BLaER1 treated with 17β-estradiol and CSF1 and Interleukin-3, amounts not matched to agents 10 nM and 100 nM (cell line): ENCODE measurements at regions not wholly inside any gene's neighbourhood (a gene's known extent, or its start where the extent isn't known, plus 50 kb on each side); places are given as distances from the start of the nearest gene placed in this dataset.

Experiments
- H3K27ac ChIP-seq, 11 experiments: shearing (Covaris generic); formaldehyde crosslinking; 2 replicates each; pipeline ENCODE4 v1.8.1; 2022
- H3K27me3 ChIP-seq, 11 experiments: shearing (Covaris generic); formaldehyde crosslinking; 2 replicates each; pipeline ENCODE4 v1.8.1; 2022
- H3K36me3 ChIP-seq, 11 experiments: shearing (Covaris generic); formaldehyde crosslinking; 2 replicates each; pipeline ENCODE4 v1.8.1; 2022
- H3K4me1 ChIP-seq, 10 experiments: shearing (Covaris generic); formaldehyde crosslinking; 2 replicates each; pipeline ENCODE4 v1.8.1; 2022
- H3K4me2 ChIP-seq, 11 experiments: shearing (Covaris generic); formaldehyde crosslinking; 2 replicates each; pipeline ENCODE4 v1.8.1; 2022
- H3K4me3 ChIP-seq, 10 experiments: shearing (Covaris generic); formaldehyde crosslinking; 2 replicates each; pipeline ENCODE4 v1.8.1; 2022
- H3K9ac ChIP-seq, 11 experiments: shearing (Covaris generic); formaldehyde crosslinking; 2 replicates each; pipeline ENCODE4 v1.8.1; 2022
- H3K9me3 ChIP-seq, 11 experiments: shearing (Covaris generic); formaldehyde crosslinking; replicated peaks in 1 of 11; 2 replicates each; pipeline ENCODE4 v1.8.1; 2022
- H4K20me1 ChIP-seq, 11 experiments: shearing (Covaris generic); formaldehyde crosslinking; 2 replicates each; pipeline ENCODE4 v1.8.1; 2022
- Cebpa-rat ChIP-seq, 11 experiments: shearing (Covaris generic); IDR thresholded peaks; 2 replicates each; pipeline ENCODE4 v1.8.1; 2022

DNA sequence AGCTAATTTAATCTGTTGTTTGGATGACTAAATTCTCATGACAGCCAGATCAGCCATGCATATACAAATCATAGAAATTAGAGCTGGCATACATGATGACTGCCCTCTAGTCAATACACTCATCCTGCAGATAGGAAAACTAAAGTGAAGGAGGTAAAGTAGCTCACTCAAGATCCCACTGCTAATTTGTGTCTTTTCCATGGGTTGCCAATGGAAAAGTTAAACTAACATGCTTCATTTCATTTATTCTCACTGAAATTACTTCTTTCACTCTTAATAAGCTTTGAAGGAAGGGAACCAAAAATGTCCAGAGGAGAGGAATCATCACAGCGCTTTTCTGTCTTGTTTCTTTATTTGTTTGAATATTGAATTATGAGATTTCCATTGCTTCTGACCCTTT lies 308.2 kb downstream of the GJA1 start:
- no peak overlapping the region for H3K4me3 ChIP-seq
- no peak for TF ChIP-seq Cebpa-rat (IDR thresholded peaks at IDR 0.05)
- H3K4me2 ChIP-seq = no peak overlapping the region
- no peak overlapping the region for H3K27ac ChIP-seq
- H3K27me3 ChIP-seq = no peaks in the 10 kb centered on the region
- no peaks in the 10 kb centered on the region for H3K4me1 ChIP-seq
- H3K9me3 ChIP-seq = no peaks in the 10 kb centered on the region; a peak in 1 of 22 replicates
- H3K36me3 ChIP-seq = no peaks in the 10 kb centered on the region
- H3K9ac ChIP-seq = no peak overlapping the region
- no peaks in the 10 kb centered on the region for H4K20me1 ChIP-seq

DNA sequence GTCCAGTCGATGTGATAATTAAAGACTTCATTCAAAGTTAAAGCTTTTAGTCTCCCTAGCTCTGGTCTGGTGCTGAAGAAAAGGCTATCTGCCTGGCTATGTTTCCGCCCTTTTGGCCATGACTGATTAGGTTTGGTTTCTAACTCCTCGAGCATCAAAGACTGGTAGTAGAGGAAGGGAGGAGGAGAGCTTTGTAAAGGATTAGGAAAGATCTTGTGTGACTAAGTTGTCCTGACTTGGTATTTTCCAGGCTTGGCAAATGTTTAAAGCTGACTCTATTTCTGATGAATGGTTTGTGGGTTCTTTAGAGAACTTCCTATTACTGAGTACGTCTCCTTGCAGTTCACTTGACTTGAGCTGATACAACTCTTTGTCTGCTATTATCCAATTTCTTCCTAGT lies 312.9 kb downstream of the GJA1 start:
- Histone ChIP-seq H4K20me1 (no peaks in the 10 kb centered on the region), H3K9me3 (no peaks in the 10 kb centered on the region), H3K9ac (no peak overlapping the region), H3K36me3 (no peaks in the 10 kb centered on the region), H3K27me3 (no peaks in the 10 kb centered on the region), H3K4me1 (no peaks in the 10 kb centered on the region), H3K4me3 (no peak overlapping the region), H3K27ac (no peak overlapping the region), H3K4me2 (0 out of 22 replicates have a peak overlapping the region, but pooled peaks of 1 of the 11 experiments have one; percentile 23)
- TF ChIP-seq Cebpa-rat (IDR thresholded peaks at IDR 0.05) = no peak

DNA sequence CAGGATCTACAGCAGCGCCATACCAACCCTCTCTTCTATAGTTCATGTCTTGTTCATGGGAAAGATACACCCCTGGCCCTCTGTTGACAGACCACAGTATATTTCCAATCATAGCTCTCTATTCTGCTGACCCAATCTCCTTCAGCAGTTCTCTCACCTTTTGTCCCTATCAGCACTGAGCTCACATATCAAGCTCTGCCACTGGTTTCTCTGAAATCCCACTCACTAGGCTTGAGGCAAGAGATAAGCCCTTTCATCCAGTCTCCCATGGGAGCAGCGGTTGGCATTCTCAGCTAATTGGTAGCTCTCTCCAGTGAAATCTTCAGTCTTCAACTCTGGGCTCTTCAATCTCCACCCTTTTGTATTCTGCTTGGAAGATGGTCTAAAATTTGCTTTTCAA lies 313.4 kb downstream of the GJA1 start:
- Histone ChIP-seq H3K9ac (no peak overlapping the region), H3K27ac (no peak overlapping the region), H3K9me3 (no peaks in the 10 kb centered on the region), H3K4me3 (no peak overlapping the region), H3K4me2 (0 out of 22 replicates have a peak overlapping the region, but pooled peaks of 1 of the 11 experiments have one; percentile 23), H3K36me3 (no peaks in the 10 kb centered on the region), H4K20me1 (no peaks in the 10 kb centered on the region), H3K27me3 (no peaks in the 10 kb centered on the region), H3K4me1 (peaks cover 0 to 3% (median 0%) of the 10 kb centered on the region in 10 experiments; a peak in 1 of 20 replicates)
- TF ChIP-seq Cebpa-rat (IDR thresholded peaks at IDR 0.05) = no peak

DNA sequence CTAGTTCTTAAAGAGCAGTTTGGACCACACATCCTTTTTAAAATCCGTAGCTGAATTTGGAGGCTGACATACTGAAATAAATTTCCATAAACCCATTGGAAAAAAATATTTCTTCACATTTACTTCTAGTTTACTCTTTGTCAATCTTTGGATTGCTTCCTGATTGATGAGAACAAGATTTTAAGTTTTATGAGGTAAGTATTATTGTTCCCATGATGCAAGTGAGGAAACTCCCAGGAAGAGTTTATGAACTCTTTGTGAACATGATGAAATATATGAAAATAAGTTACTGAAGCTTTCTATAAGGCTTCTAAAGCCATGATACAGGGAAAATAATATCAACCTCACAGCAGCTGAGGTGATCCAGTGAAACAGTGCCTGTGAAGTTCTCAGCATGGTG lies 320.0 kb downstream of the GJA1 start:
- H3K4me2 ChIP-seq = no peak overlapping the region
- TF ChIP-seq Cebpa-rat (IDR thresholded peaks at IDR 0.05) = no peak
- H3K4me1 ChIP-seq = peaks cover 0 to 26% (median 0%) of the 10 kb centered on the region in 10 experiments; a peak in 6 of 20 replicates
- no peak overlapping the region for H3K27ac ChIP-seq
- peaks cover 0 to 5% (median 0%) of the 10 kb centered on the region in 11 experiments; a peak in 1 of 22 replicates for H3K9me3 ChIP-seq
- no peaks in the 10 kb centered on the region for H4K20me1 ChIP-seq
- no peak overlapping the region for H3K4me3 ChIP-seq
- no peak overlapping the region for H3K9ac ChIP-seq
- no peaks in the 10 kb centered on the region for H3K36me3 ChIP-seq
- H3K27me3 ChIP-seq = no peaks in the 10 kb centered on the region

DNA sequence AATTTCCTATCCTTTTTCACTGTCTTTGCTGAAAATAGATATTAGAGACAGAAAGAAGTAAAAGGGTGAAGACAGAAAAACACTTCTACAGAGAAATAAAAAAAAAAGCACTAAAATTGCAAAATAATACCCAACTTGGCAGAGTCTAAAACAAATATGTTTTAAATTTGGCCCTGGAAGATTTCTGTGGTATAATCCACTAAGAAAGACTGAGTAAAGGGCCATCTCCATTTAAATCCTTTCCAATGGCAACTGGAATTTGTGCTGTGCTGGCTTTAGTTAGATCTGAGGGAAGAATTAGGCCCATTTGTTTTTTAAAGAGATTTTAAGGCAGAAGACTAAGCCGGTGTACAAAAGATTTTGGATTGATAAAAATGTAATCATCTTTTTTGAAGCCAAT lies 321.2 kb downstream of the GJA1 start:
- peaks cover 0 to 29% (median 0%) of the 10 kb centered on the region in 10 experiments; a peak in 6 of 20 replicates for H3K4me1 ChIP-seq
- no peaks in the 10 kb centered on the region for H3K36me3 ChIP-seq
- H3K4me3 ChIP-seq = no peak overlapping the region
- H3K9ac ChIP-seq = no peak overlapping the region
- H4K20me1 ChIP-seq = no peaks in the 10 kb centered on the region
- no peak overlapping the region for H3K27ac ChIP-seq
- TF ChIP-seq Cebpa-rat (IDR thresholded peaks at IDR 0.05) = no peak
- H3K9me3 ChIP-seq = peaks cover 0 to 11% (median 0%) of the 10 kb centered on the region in 11 experiments; a peak in 1 of 22 replicates
- no peak overlapping the region for H3K4me2 ChIP-seq
- no peaks in the 10 kb centered on the region for H3K27me3 ChIP-seq

DNA sequence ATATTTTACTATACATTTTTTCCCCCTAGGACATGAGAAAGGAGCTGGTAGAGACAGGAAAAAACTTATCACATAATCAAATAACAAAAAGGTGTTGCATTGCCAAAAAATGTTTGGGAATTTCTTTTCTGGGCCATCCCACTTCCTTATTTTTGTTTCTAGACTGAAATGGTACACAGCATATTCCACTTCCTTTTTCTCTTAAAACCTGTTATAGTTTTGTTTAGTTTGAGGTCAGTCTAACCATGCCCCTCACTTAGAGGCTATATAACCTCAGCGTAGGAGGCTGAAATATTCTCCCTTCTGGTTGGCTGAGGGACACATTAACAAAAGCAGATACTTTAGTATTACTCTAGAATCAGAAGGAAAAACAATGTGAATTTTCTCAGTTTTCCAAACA lies 323.9 kb downstream of the GJA1 start:
- Histone ChIP-seq H3K9ac (no peak overlapping the region), H3K36me3 (no peaks in the 10 kb centered on the region), H3K4me1 (peaks cover 0 to 24% (median 0%) of the 10 kb centered on the region in 10 experiments; a peak in 6 of 20 replicates), H4K20me1 (no peaks in the 10 kb centered on the region), H3K9me3 (peaks cover 0 to 16% (median 0%) of the 10 kb centered on the region in 11 experiments; a peak in 2 of 22 replicates), H3K27ac (no peak overlapping the region), H3K4me3 (no peak overlapping the region), H3K27me3 (no peaks in the 10 kb centered on the region), H3K4me2 (peak overlapping the region in 3 of 11 experiments; percentile 4 to 23 (median 20); a peak in 3 of 22 replicates)
- TF ChIP-seq Cebpa-rat (IDR thresholded peaks at IDR 0.05) = no peak

DNA sequence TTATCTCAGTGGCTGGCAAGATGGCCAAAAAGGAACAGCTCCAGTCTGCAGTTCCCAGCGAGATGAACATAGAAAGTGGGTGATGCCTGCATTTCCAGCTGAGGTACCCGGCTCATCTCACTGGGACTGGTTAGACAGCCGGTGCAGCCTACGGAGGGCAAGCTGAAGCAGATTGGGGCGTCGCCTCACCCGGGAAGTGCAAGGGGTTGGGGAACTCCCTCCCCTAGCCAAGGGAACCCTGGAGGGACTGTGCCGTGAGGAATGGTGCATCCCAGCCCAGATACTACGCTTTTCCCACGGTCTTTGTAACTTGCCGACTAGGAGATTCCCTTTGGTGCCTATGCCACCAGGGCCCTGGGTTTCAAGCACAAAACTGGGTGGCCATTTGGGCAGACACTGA lies 324.7 kb downstream of the GJA1 start:
- Histone ChIP-seq H3K4me2 (peak overlapping the region in 2 of 11 experiments; percentile 23 to 40; a peak in 1 of 22 replicates), H3K9me3 (peaks cover 0 to 16% (median 0%) of the 10 kb centered on the region in 11 experiments; a peak in 2 of 22 replicates), H3K27ac (no peak overlapping the region), H3K9ac (no peak overlapping the region), H4K20me1 (no peaks in the 10 kb centered on the region), H3K4me1 (peaks cover 0 to 24% (median 0%) of the 10 kb centered on the region in 10 experiments; a peak in 6 of 20 replicates), H3K4me3 (no peak overlapping the region), H3K27me3 (no peaks in the 10 kb centered on the region), H3K36me3 (no peaks in the 10 kb centered on the region)
- TF ChIP-seq Cebpa-rat (IDR thresholded peaks at IDR 0.05) = no peak

DNA sequence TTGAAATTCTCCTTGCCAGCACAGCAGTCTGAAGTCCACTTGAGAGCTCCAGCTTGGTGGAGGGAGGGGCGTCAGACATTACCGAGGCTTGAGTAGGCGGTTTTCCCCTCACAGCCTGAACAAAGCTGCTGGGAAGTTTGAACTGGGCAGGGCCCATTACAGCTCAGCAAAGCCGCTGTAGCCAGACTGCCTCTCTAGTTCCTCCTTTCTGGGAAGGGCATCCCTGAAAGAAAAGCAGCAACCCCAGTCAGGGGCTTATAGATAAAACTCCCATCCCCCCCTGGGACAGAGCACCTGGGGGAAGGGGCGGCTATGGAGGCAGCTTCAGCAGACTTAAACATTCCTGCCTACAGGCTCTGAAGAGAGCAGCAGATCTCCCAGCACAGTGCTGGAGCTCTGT lies 325.3 kb downstream of the GJA1 start:
- no peaks in the 10 kb centered on the region for H3K27me3 ChIP-seq
- H3K27ac ChIP-seq = no peak overlapping the region
- H3K4me3 ChIP-seq = no peak overlapping the region
- H3K9ac ChIP-seq = no peak overlapping the region
- peaks cover 0 to 24% (median 0%) of the 10 kb centered on the region in 10 experiments; a peak in 6 of 20 replicates for H3K4me1 ChIP-seq
- 0 out of 22 replicates have a peak overlapping the region, but pooled peaks of 2 of the 11 experiments have one; percentile 5 to 23 for H3K4me2 ChIP-seq
- H4K20me1 ChIP-seq = no peaks in the 10 kb centered on the region
- no peak for TF ChIP-seq Cebpa-rat (IDR thresholded peaks at IDR 0.05)
- peaks cover 0 to 16% (median 0%) of the 10 kb centered on the region in 11 experiments; a peak in 2 of 22 replicates for H3K9me3 ChIP-seq
- no peaks in the 10 kb centered on the region for H3K36me3 ChIP-seq

DNA sequence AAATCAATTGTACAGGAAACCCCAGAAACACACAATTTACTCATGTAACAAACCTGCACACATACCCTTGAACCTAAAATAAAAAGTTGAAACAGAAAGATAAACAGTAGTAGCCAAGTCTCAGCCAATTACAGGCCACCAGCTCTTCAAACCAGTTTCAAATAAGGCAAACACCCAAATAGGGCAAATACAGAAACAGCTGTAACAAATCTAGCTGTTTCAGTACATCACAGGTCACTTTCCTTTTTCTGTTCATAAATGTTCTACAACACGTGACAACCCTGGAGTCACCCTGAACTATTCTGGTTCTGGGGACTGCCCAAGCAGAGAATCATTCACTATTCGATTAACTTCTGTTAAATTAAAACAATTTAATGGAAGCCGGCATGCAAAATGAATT lies 329.0 kb downstream of the GJA1 start:
- no peaks in the 10 kb centered on the region for H3K27me3 ChIP-seq
- H3K36me3 ChIP-seq = no peaks in the 10 kb centered on the region
- no peak overlapping the region for H3K4me2 ChIP-seq
- no peak overlapping the region for H3K27ac ChIP-seq
- H3K9me3 ChIP-seq = peaks cover 0 to 16% (median 0%) of the 10 kb centered on the region in 11 experiments; a peak in 2 of 22 replicates
- H3K4me3 ChIP-seq = no peak overlapping the region
- H4K20me1 ChIP-seq = no peaks in the 10 kb centered on the region
- peaks cover 0 to 15% (median 0%) of the 10 kb centered on the region in 10 experiments; a peak in 6 of 20 replicates for H3K4me1 ChIP-seq
- H3K9ac ChIP-seq = no peak overlapping the region
- TF ChIP-seq Cebpa-rat (IDR thresholded peaks at IDR 0.05) = no peak

DNA sequence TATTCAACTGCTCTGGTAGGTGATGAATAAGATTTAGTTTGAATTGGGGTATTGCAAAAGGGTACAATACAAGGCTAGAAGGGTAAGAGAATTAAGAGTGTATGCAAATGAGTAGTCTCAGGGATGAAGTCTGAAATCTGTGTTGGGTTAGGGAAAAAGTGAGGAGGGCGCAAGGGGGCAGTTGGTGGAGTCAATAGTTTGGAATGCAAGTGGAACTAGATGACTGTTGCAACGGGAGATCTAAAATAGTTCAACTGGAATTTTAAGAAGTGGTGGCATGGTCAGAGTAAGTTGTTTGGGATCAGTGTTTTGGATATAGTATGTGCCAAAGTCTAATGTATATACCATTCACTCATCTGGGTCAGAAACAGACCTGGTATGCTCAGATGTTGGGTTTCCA lies 329.6 kb downstream of the GJA1 start:
- H3K9ac ChIP-seq = no peak overlapping the region
- H3K4me1 ChIP-seq = peaks cover 0 to 9% (median 0%) of the 10 kb centered on the region in 10 experiments; a peak in 4 of 20 replicates
- no peaks in the 10 kb centered on the region for H3K36me3 ChIP-seq
- TF ChIP-seq Cebpa-rat (IDR thresholded peaks at IDR 0.05) = no peak
- no peaks in the 10 kb centered on the region for H4K20me1 ChIP-seq
- no peak overlapping the region for H3K4me3 ChIP-seq
- H3K27ac ChIP-seq = no peak overlapping the region
- H3K4me2 ChIP-seq = no peak overlapping the region
- peaks cover 0 to 16% (median 0%) of the 10 kb centered on the region in 11 experiments; a peak in 2 of 22 replicates for H3K9me3 ChIP-seq
- H3K27me3 ChIP-seq = no peaks in the 10 kb centered on the region
